Vagina (tissue), 2 donors: ENCODE measurements at regions not wholly inside any gene's neighbourhood (a gene's known extent, or its start where the extent isn't known, plus 50 kb on each side); places are given as distances from the start of the nearest gene placed in this dataset.

Experiments used
- DNase-seq, 2 donors: peaks; one replicate each; pipeline ENCODE4 v3.0.0-alpha.2; 2017; ENCODE audit errors: extremely low spot score in 2 of 2
- H3K27ac ChIP-seq: fragments of 200-600 bp; sonication (generic); one replicate; pipeline ENCODE4 v1.5.1; 2019
- H3K27me3 ChIP-seq: fragments of 200-600 bp; sonication (generic); one replicate; pipeline ENCODE4 v1.5.1; 2019
- H3K36me3 ChIP-seq, 2 donors: fragments of 200-600 bp; sonication (generic); one replicate each; pipeline ENCODE4 v1.5.1; 2017 to 2019
- H3K4me1 ChIP-seq: fragments of 200-600 bp; sonication (generic); one replicate; pipeline ENCODE4 v1.5.1; 2019
- H3K4me3 ChIP-seq, 2 donors: fragments of 200-600 bp; sonication (generic); 1 replicate in 1 of 2; 2 replicates in 1 of 2; pipeline ENCODE4 v1.5.1; 2016 to 2019
- H3K9me3 ChIP-seq: fragments of 200-600 bp; sonication (generic); one replicate; pipeline ENCODE4 v1.5.1; 2019
- CTCF ChIP-seq, 3 experiments: fragments of 450-650 bp in 2 of 3; fragments of 200-600 bp in 1 of 3; sonication (generic) in 1 of 3; IDR thresholded peaks; one replicate each; pipeline ENCODE4 v1.5.1; 2017 to 2019; ENCODE audit warnings: antibody characterized with exemption in 3 of 3, mild to moderate bottlenecking in 2 of 3, moderate library complexity in 2 of 3
- POLR2A ChIP-seq, 2 donors: fragments of 450-650 bp; IDR thresholded peaks; one replicate each; pipeline ENCODE4 v1.6.1; 2017; ENCODE audit warnings: antibody characterized with exemption in 2 of 2, mild to moderate bottlenecking in 2 of 2, moderate library complexity in 2 of 2
- POLR2AphosphoS5 ChIP-seq, 2 donors: sonication (generic); formaldehyde crosslinking; IDR thresholded peaks; one replicate each; pipeline ENCODE4 v1.9.0; 2017; ENCODE audit warnings: antibody characterized with exemption in 2 of 2, mild to moderate bottlenecking in 2 of 2, low read depth in 1 of 2; ENCODE audit not compliant: insufficient read depth in 1 of 2
- intact Hi-C: fragments of 100-400 bp; cut with DNase I; formaldehyde crosslinking; loops from one replicate; pipeline ENCODE4 v1.15.1; 2023

DNA sequence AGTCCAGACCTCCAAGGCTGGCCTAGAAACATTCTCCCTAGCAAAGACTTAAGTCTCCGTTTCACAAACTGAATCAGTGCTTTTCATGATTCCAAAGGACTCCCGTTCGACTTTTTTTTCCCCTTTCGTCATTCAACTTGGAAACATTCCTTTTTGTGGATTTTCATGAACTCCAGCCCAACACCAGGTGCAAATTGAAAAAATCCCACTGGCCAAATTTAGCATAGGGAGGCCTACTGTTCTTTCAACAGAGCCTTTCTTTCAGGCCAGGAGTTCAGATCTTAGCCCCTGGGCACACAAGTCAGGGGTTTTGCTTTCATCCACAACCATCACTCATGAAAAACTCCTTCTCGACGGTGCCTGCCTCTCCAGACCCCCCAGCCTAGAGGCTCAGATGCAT is 285.3 kb downstream of the PIK3R1 start:
- Histone ChIP-seq H3K27me3 (no peaks in the 10 kb centered on the region), H3K36me3 (no peaks in the 10 kb centered on the region), H3K4me3 (no peak overlapping the region), H3K27ac (no peak overlapping the region), H3K4me1 (no peaks in the 10 kb centered on the region), H3K9me3 (no peaks in the 10 kb centered on the region)
- intact Hi-C loops = no loop called here
- TF ChIP-seq CTCF (IDR thresholded peaks at IDR 0.05) (no peak), POLR2A (IDR thresholded peaks at IDR 0.05) (no peak), POLR2AphosphoS5 (IDR thresholded peaks at IDR 0.05; ENCODE audit: insufficient read depth in 1 of 2, low read depth in 1 of 2) (no peak)
- DNase-seq = no peak

DNA sequence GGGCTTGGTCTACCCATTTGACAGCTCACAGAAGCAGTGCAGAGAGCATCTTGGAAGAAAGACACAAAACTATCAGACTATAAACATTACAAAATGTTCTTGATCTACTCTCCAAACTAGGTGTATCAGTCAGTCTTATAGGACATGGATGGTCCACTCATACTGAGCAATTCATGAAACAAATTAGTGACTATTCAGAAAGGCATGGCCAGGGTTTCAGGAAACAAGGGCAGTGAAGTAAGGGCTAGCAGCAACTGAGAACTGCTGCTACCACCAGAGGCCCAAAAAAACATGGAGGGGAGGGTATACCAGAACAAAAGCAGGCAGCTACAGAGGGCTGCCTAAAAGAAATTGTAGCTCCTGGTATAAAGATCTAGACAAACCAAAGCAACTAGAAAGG is 287.0 kb downstream of the PIK3R1 start:
- intact Hi-C loops = no loop called here
- H3K27me3 ChIP-seq = no peaks in the 10 kb centered on the region
- H3K4me3 ChIP-seq = no peak overlapping the region
- no peaks in the 10 kb centered on the region for H3K36me3 ChIP-seq
- TF ChIP-seq POLR2AphosphoS5 (IDR thresholded peaks at IDR 0.05; ENCODE audit: insufficient read depth in 1 of 2, low read depth in 1 of 2) (no peak), POLR2A (IDR thresholded peaks at IDR 0.05) (no peak), CTCF (IDR thresholded peaks at IDR 0.05) (no peak)
- no peaks in the 10 kb centered on the region for H3K9me3 ChIP-seq
- H3K27ac ChIP-seq = no peak overlapping the region
- DNase-seq = no peak
- no peaks in the 10 kb centered on the region for H3K4me1 ChIP-seq

GRCh38 chr5:68504306-68504705 is 288.8 kb downstream of the PIK3R1 start:
- no peak for TF ChIP-seq POLR2AphosphoS5 (IDR thresholded peaks at IDR 0.05; ENCODE audit: insufficient read depth in 1 of 2, low read depth in 1 of 2)
- no peak for TF ChIP-seq POLR2A (IDR thresholded peaks at IDR 0.05)
- no peak for TF ChIP-seq CTCF (IDR thresholded peaks at IDR 0.05)
- no peaks in the 10 kb centered on the region for H3K9me3 ChIP-seq

DNA sequence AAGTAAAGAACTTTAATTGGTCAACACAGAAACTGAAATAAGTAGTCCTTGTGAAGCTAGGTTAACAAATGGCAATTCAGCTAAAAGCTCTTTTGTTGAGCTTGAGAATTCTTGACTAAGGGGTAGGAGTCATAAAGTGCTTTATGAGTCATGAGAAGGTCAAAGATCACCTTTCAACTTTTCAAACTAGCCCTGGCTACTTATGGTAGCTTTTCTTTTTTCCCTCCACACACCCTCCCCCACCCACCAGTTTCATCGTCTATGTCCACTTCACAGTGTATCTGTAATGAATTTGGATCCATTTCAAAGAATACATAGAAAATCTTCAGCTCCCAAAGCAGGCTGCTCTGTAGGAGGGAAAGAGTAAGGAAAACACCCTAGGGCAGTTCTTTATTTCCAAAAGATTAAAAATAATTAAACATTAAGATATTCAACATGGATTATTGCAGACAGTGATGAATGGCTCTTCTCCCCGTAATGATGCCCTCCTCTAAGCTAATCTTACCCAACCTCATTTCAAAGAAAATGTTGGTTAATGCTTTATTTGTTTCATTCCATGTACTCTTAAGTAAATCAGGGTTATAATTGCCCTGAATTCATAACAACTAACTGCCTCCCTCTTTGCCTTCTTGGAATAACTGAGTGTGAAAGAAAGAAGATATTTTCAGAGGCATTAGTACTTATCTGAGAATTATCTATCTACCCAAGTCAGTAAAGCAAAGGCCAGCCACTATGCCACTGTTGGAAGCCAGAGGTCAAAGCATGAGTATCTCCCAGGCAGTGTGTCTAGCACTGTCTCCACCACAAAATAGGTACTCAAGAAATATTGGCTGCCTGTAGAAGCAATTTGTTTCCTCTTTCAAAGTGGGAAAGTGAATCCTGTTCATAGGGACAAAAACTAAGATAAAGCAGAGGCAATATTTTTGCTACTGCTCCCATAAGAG is 290.6 kb downstream of the PIK3R1 start:
- H3K4me1 ChIP-seq = no peaks in the 10 kb centered on the region
- no peaks in the 10 kb centered on the region for H3K36me3 ChIP-seq
- TF ChIP-seq POLR2AphosphoS5 (IDR thresholded peaks at IDR 0.05; ENCODE audit: insufficient read depth in 1 of 2, low read depth in 1 of 2) (no peak), CTCF (IDR thresholded peaks at IDR 0.05) (no peak), POLR2A (IDR thresholded peaks at IDR 0.05) (no peak)
- no peak overlapping the region for H3K27ac ChIP-seq
- intact Hi-C loops = no loop called here
- H3K27me3 ChIP-seq = no peaks in the 10 kb centered on the region
- DNase-seq = no peak
- H3K9me3 ChIP-seq = no peaks in the 10 kb centered on the region
- H3K4me3 ChIP-seq = no peak overlapping the region

More at GRCh38 chr5:68504306-68504705, 288.8 kb downstream of the PIK3R1 start:
- Histone ChIP-seq H3K4me3 (no peak overlapping the region), H3K27ac (no peak overlapping the region), H3K4me1 (no peaks in the 10 kb centered on the region), H3K36me3 (no peaks in the 10 kb centered on the region), H3K27me3 (no peaks in the 10 kb centered on the region)
- DNase-seq = no peak
- intact Hi-C loops = no loop called here

DNA sequence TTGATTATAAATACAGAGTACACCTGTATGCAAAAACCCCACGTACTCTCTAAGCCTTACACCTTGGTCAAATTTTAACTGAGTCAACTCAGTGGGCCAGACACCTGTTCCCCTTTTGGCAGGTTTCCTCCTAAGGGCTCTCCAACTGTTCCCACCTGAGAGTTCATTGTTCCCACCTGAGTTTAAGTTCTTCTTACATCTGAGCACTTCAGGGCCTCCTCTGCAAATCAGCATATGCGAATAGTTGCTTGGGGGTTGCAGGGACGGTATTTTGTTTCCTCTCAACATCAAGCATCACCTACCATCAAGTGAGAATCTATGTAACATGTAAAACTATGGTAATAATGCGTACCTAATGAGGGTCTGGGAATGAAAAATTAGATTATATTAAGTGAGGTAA is 300.0 kb downstream of the PIK3R1 start:
- Histone ChIP-seq H3K4me3 (no peak overlapping the region), H3K4me1 (no peaks in the 10 kb centered on the region), H3K27me3 (no peaks in the 10 kb centered on the region), H3K9me3 (no peaks in the 10 kb centered on the region), H3K27ac (no peak overlapping the region), H3K36me3 (no peaks in the 10 kb centered on the region)
- TF ChIP-seq CTCF (IDR thresholded peaks at IDR 0.05) (no peak), POLR2AphosphoS5 (IDR thresholded peaks at IDR 0.05; ENCODE audit: insufficient read depth in 1 of 2, low read depth in 1 of 2) (no peak)
- DNase-seq = no peak
- intact Hi-C loops = no loop called here
